Kidney (tissue), 13 donors: ENCODE measurements at regions not wholly inside any gene's neighbourhood (a gene's known extent, or its start where the extent isn't known, plus 50 kb on each side); places are given as distances from the start of the nearest gene placed in this dataset.
A peak's percentile ranks its signal among the peaks of the same experiment; 100 is the strongest.

Experiments used
- DNase-seq, 5 donors: peaks; one replicate each; pipeline ENCODE4 v3.0.0-alpha.2; 2013 to 2020
- FAIRE-seq: peaks from 2 replicates; lab custom pipeline; 2012; peaks lifted over from hg19 to GRCh38; lab: Jason Lieb, UNC
- H3K27ac ChIP-seq, 2 donors: one replicate each; pipeline ENCODE4 v1.7.0; 2013; ENCODE audit warnings: low read depth in 2 of 2, low read length in 2 of 2, inconsistent platforms in 1 of 2
- H3K27me3 ChIP-seq: one replicate; pipeline ENCODE4 v1.7.1; 2013; ENCODE audit warnings: low read length, inconsistent platforms; ENCODE audit not compliant: control insufficient read depth, insufficient read depth
- H3K36me3 ChIP-seq, 3 donors: one replicate each; pipeline versions ENCODE4 v1.7.0 to v1.7.1; 2013; ENCODE audit warnings: low read length in 3 of 3, control low read depth in 1 of 3, inconsistent platforms in 1 of 3; ENCODE audit not compliant: insufficient read depth in 3 of 3, control insufficient read depth in 2 of 3
- H3K4me1 ChIP-seq, 3 donors: one replicate each; pipeline versions ENCODE4 v1.7.0 to v1.7.1; 2013; ENCODE audit warnings: low read length in 3 of 3, inconsistent platforms in 1 of 3, low read depth in 1 of 3; ENCODE audit not compliant: control insufficient read depth in 2 of 3, insufficient read depth in 2 of 3
- H3K4me3 ChIP-seq, 3 donors: one replicate each; pipeline versions ENCODE4 v1.7.0 to v1.8.1; 2013; ENCODE audit warnings: low read length in 3 of 3, control low read depth in 1 of 3, inconsistent platforms in 1 of 3
- H3K9ac ChIP-seq, 3 donors: one replicate each; pipeline versions ENCODE4 v1.7.0 to v1.7.1; 2013; ENCODE audit warnings: low read length in 3 of 3, control low read depth in 1 of 3, inconsistent platforms in 1 of 3
- H3K9me3 ChIP-seq, 3 donors: one replicate each; pipeline versions ENCODE4 v1.7.0 to v1.7.1; 2013; ENCODE audit warnings: low read length in 3 of 3, control low read depth in 1 of 3, inconsistent platforms in 1 of 3; ENCODE audit not compliant: control insufficient read depth in 2 of 3, insufficient read depth in 1 of 3
- CTCF ChIP-seq: IDR thresholded peaks from 3 replicates; pipeline ENCODE4 v1.5.1; 2012; ENCODE audit warnings: mild to moderate bottlenecking, moderate library complexity, borderline replicate concordance; ENCODE audit not compliant: insufficient read depth; ENCODE audit errors: extremely low read depth
- intact Hi-C: fragments of 100-400 bp; cut with DNase I; formaldehyde crosslinking; loops from one replicate; pipeline ENCODE4 v1.11.1; 2022
- donor health status: control.
- donor health status: control.
- donor health status: control.
- donor health status: control.
- donor health status: control.
- donor health status: DM: yes; HTN: yes; CAD: no.
- donor health status: Normal renal cell carcinoma (clear cell type).

- H3K9ac ChIP-seq: no peak overlapping the region
- no peak overlapping the region for H3K27ac ChIP-seq
- no peaks in the 10 kb centered on the region for H3K36me3 ChIP-seq
- TF ChIP-seq CTCF: no peak
- DNase-seq (peak in 3 of 5 donors; percentile 16 to 31 (median 24)), FAIRE-seq (no peak)
- H3K4me3 ChIP-seq: no peak overlapping the region
- H3K9me3 ChIP-seq: no peaks in the 10 kb centered on the region
- intact Hi-C loops: no loop called here
- no peaks in the 10 kb centered on the region for H3K27me3 ChIP-seq
- H3K4me1 ChIP-seq: no peaks in the 10 kb centered on the region
These were observed 89.2 kb upstream of the IGSF21 start for GRCh38 chr1:18018366-18018765.

GRCh38 chr1:18020021-18020817 lies 87.4 kb upstream of the IGSF21 start:
- no peaks in the 10 kb centered on the region for H3K9me3 ChIP-seq
- H3K36me3 ChIP-seq: no peaks in the 10 kb centered on the region
- intact Hi-C loops: no loop called here
- TF ChIP-seq CTCF: no peak
- no peaks in the 10 kb centered on the region for H3K27me3 ChIP-seq
- H3K9ac ChIP-seq: no peak overlapping the region
- no peak for FAIRE-seq
- no peaks in the 10 kb centered on the region for H3K4me1 ChIP-seq
- no peak overlapping the region for H3K27ac ChIP-seq
- no peak overlapping the region for H3K4me3 ChIP-seq
- no peak for DNase-seq

- no peaks in the 10 kb centered on the region for H3K9me3 ChIP-seq
- no peak overlapping the region for H3K9ac ChIP-seq
- intact Hi-C loops: no loop called here
- no peak overlapping the region for H3K27ac ChIP-seq
- no peaks in the 10 kb centered on the region for H3K27me3 ChIP-seq
- H3K4me1 ChIP-seq: no peaks in the 10 kb centered on the region
- DNase-seq (no peak), FAIRE-seq (no peak)
- TF ChIP-seq CTCF: no peak
- no peak overlapping the region for H3K4me3 ChIP-seq
- H3K36me3 ChIP-seq: no peaks in the 10 kb centered on the region
These were observed 86.4 kb upstream of the IGSF21 start for GRCh38 chr1:18021242-18021641.
